ENCODE measurements at regions not wholly inside any gene's neighbourhood (a gene's known extent, or its start where the extent isn't known, plus 50 kb on each side); places are given as distances from the start of the nearest gene placed in this dataset.

DNA sequence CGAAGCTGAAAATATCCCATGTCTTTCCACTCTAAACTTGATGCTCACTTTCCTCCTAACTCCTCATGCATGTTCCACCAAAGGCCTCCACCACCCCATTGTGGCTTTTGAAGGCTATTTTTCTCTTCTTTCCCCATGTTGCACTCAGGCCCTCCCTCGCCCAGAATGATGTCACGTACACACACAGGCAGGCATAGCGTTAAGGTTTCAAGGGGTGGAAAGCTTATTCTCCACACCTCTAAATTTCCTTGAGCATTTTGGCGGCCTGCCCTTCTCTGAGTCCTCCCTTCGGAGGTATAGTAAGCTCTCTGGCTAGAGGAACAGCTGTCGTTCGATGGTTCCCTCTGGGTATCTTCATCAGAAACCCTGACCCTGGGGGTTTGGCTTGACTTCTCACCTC lies 673.5 kb downstream of the ACTL7B start:
- H3K27ac ChIP-seq: no peak overlapping the region
- TF ChIP-seq, protein P1, sequence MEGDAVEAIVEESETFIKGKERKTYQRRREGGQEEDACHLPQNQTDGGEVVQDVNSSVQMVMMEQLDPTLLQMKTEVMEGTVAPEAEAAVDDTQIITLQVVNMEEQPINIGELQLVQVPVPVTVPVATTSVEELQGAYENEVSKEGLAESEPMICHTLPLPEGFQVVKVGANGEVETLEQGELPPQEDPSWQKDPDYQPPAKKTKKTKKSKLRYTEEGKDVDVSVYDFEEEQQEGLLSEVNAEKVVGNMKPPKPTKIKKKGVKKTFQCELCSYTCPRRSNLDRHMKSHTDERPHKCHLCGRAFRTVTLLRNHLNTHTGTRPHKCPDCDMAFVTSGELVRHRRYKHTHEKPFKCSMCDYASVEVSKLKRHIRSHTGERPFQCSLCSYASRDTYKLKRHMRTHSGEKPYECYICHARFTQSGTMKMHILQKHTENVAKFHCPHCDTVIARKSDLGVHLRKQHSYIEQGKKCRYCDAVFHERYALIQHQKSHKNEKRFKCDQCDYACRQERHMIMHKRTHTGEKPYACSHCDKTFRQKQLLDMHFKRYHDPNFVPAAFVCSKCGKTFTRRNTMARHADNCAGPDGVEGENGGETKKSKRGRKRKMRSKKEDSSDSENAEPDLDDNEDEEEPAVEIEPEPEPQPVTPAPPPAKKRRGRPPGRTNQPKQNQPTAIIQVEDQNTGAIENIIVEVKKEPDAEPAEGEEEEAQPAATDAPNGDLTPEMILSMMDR (IDR thresholded peaks at IDR 0.05): no peak
- TF ChIP-seq ZFX (IDR thresholded peaks at IDR 0.05; ENCODE audit: borderline replicate concordance): no peak

DNA sequence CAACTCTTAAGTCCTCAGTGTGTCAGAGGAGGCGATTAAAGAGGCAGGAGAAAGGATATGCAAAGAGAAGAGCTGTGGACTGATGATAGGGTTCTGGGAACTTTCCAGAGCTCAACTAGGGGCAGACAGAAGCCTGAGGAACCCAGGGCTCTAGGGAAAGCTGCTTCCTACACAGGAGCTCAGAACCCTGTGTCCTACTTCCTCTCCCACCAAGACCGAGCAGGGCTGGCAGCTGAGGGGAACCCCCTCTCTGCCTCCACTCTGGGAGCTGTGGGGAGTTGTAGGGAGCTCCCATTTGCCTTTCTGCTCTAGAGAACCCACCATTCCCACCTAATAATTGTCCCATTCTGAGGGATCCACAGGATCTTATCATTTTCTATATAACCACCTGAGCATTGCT lies 674.3 kb downstream of the ACTL7B start:
- no peak overlapping the region for H3K27ac ChIP-seq
- TF ChIP-seq, protein P1 (IDR thresholded peaks at IDR 0.05): no peak
- TF ChIP-seq ZFX (IDR thresholded peaks at IDR 0.05; ENCODE audit: borderline replicate concordance): no peak

DNA sequence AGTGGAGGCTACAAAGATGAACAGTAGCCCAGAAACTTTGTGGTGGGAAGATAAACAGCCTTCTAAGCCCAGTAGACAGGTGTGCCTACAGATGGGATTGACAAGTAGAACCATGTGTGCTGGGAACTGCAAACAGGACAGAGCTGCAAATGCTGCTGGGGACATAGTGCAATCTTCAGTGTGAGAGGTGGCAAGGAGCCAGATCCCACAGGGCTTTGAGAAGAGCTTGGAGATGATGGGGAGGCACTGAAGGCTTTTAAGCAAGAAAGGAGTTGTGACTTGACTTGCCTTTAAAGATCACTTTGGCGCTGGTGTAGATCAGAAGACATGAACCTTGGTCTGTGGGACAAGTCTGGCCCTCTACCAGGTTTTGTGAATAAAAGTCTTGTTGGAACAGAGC lies 675.2 kb downstream of the ACTL7B start:
- no peak overlapping the region for H3K27ac ChIP-seq
- TF ChIP-seq ZFX (IDR thresholded peaks at IDR 0.05; ENCODE audit: borderline replicate concordance): no peak
- TF ChIP-seq, protein P1 (IDR thresholded peaks at IDR 0.05): no peak

DNA sequence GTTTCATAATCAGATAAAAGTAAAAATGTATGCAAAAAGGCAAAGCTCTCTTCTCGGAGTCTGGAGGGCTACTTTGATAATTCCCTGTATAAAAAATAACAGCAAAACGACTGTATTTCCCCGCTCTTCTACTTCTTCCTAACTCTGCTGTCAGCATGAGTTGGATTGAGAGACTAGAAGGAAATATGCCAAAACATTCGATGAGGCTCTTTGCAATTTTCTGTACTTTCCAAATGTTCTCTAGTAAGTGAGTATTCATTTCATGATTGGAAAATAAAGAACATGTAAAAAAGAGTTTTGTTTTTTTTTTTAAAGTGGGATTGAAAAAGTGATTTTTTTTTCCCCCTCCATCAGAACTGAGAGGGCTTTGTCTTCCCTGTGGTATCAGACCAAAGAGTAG lies 677.5 kb downstream of the ACTL7B start:
- no peak overlapping the region for H3K27ac ChIP-seq
- TF ChIP-seq, protein P1 (IDR thresholded peaks at IDR 0.05): no peak
- no peak for TF ChIP-seq ZFX (IDR thresholded peaks at IDR 0.05; ENCODE audit: borderline replicate concordance)

DNA sequence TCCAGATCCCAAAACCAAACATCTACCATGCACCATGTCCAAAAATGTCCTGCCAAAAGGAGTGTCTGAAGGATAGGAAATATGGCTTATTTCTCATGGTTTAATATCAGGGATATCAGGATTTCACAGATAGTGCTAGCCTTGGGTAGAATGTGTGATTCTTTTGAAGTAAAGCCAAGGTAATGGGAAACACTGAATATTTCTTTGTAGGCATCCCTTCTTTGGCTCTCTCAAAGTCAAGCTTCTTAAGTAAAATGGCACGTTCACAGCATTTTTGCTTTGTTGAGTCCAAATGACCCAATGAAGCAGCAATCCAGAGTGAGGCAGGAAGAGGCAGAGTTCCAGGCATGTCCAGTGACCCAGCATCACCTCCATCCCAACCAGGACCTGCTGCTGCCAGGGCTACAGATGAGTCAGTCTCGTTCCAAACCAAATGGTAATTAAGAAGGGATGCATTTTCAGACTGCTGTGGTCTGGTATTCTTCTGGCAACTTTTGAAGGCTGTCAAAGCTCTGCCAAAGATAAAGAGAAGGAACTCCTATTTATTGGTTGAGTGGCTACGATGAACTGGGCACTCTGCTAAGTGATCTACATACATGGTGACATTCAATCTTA lies 678.8 kb upstream of the KLF4 start:
- H3K27ac ChIP-seq: no peak overlapping the region
- no peak for TF ChIP-seq ZFX (IDR thresholded peaks at IDR 0.05; ENCODE audit: borderline replicate concordance)
- TF ChIP-seq, protein P1 (IDR thresholded peaks at IDR 0.05): no peak

DNA sequence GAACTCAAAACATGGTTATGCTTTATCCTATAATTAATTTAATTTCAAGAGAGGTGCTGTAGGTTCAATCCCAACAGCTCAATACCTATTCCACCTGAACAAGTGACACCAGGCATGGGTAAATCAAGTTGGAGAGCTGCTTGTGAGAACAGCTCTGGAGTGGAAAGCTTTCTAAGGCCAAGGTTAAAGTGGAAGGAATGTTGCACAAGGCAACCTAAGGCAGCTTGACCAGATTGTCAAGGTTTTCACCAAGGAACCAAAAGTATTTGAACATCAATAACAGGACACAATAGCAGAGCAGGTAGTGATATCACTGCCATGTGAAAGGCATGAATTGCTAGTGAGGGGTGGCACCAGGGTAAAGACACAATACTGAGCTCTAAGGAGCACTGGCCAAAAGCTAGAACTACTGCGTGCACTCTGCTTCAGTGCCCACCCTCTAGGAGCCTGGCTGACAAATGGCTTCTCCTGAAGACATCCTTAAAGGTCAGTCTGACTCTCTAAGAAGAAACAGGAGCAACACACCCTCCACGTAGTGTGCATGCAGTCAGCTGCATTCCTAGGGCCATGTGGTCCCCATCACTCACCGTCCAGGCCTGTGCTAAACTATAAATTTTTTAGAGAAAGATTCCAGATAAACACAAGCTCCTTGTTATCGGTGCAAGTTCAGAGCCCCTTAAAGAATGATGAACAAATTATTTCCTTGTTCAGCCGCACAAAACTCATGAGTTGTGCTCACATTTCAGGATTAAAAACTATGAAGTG lies 677.7 kb upstream of the KLF4 start:
- TF ChIP-seq ZFX (IDR thresholded peaks at IDR 0.05; ENCODE audit: borderline replicate concordance): no peak
- TF ChIP-seq, protein P1 (IDR thresholded peaks at IDR 0.05): no peak

DNA sequence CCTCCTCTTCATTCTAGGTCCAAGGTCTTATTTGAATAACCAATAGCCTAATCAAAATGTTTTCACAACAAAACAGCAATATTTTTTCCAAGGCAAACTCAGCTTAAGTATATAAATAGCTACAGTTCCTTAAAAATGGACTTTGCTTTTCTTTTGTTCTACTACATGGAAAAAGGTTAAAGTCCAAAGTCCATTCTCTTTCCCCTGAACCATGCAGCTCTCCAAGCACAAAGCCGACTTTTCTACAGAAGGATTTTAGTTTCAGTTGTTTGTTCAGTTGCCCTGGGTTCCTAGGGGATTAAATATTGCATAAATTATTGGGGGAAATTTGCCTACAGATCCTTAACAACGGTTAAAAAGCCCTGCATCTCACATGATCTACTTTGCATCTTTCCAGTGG lies 677.0 kb upstream of the KLF4 start:
- TF ChIP-seq, protein P1 (IDR thresholded peaks at IDR 0.05): no peak
- H3K27ac ChIP-seq: peak overlapping the region; percentile 78

More for the DNA sequence above, 677.7 kb upstream of the KLF4 start:
- H3K27ac ChIP-seq: peak overlapping the region; percentile 78

Measured in 22Rv1 (cell line).